ENCODE measurements at regions not wholly inside any gene's neighbourhood (a gene's known extent, or its start where the extent isn't known, plus 50 kb on each side); places are given as distances from the start of the nearest gene placed in this dataset.
"Not testable (repeated sequence)": the region's sequence is repeated elsewhere in the genome, so short reads cannot be mapped to it uniquely, and the experiment has no call there.

DNA sequence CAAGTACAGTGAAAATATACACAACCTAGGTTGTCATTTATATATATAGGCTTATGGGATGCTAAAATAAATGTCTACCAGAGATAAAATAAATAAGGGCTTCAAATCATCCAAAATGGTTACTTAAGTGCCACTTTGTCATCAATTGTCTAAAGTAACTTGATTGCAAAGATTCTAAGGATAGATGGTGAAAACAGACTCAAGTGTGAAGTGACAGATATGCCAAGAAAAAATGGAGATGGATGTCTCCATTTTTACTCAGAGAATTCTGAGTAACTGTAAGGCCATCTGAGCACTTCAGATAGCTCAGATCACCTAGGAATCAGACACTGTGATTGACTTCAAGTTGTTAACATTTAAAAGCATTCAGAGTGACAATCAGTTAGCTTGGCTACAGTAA, 824.3 kb downstream of the PRELID2 start:
- Histone ChIP-seq H3K23ac (ENCODE audit: low read length) (no peak overlapping the region), H3K18ac (ENCODE audit: low read length) (no peak overlapping the region), H3K36me3 (ENCODE audit: control insufficient read depth in 1 of 2, insufficient read depth in 2 of 2, low read length in 2 of 2) (no peaks in the 10 kb centered on the region), H3K27ac (ENCODE audit: low read depth, low read length) (no peak overlapping the region), H3K9me3 (ENCODE audit: insufficient read depth, low read depth, low read length) (no peaks in the 10 kb centered on the region), H3K4me1 (ENCODE audit: control insufficient read depth in 1 of 2, insufficient read depth in 2 of 2, low read length in 2 of 2) (no peaks in the 10 kb centered on the region), H3K4ac (ENCODE audit: low read depth, low read length) (no peak overlapping the region), H4K91ac (ENCODE audit: low read depth, low read length) (no peak overlapping the region), H3K14ac (ENCODE audit: low read length) (no peak overlapping the region), H3K27me3 (ENCODE audit: insufficient read depth, low read length) (no peaks in the 10 kb centered on the region), H3K4me2 (ENCODE audit: low read length) (no peak overlapping the region), H2AFZ (ENCODE audit: insufficient read depth, low read length, poor library complexity) (no peak overlapping the region), H4K12ac (ENCODE audit: low read depth, low read length) (no peak overlapping the region), H3K79me2 (ENCODE audit: control insufficient read depth, insufficient read depth, low read length, poor library complexity) (no peaks in the 10 kb centered on the region), H3K9ac (ENCODE audit: low read length) (no peak overlapping the region), H2AK5ac (ENCODE audit: low read length) (no peak overlapping the region), H2BK12ac (ENCODE audit: low read length) (no peak overlapping the region), H4K8ac (ENCODE audit: low read depth, low read length) (no peak overlapping the region), H2BK120ac (ENCODE audit: insufficient read depth, low read length, poor library complexity) (no peak overlapping the region), H3K4me3 (ENCODE audit: low read depth, low read length) (no peak overlapping the region), H2BK5ac (ENCODE audit: low read depth, low read length, poor library complexity) (no peak overlapping the region), H3K79me1 (ENCODE audit: low read length) (no peaks in the 10 kb centered on the region)
- no peak for DNase-seq

DNA sequence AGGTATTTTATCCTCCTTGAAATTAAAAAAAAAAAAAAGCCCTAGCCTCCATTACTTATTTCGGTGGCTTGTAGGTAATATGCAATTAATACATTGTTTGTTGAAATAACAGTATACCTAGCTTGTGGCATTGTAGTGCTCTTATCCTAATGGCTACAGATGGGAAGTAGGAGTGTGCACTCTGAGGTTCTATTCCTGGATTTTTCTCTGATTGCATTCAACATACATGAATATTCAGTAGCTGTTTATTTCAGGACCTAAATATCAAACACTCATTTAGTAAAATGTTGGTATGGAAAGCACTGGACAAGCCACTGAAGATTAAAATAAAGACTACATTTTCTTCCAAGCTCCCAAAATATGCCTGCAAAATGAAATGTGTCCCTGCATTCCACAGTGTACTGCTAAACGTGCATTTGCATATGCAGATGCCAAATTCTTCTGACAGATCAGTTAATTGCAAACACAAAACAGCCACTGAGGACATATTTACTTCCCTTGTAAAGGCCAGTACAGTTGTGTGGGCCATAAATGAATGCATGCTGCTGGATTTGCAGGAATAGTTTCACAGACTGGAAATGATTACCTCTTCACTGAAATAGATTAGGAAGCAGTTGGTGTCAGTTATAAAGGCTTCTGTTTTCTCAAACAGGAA, 826.1 kb downstream of the PRELID2 start:
- no peak overlapping the region for H2AFZ ChIP-seq (ENCODE audit: insufficient read depth, low read length, poor library complexity)

DNA sequence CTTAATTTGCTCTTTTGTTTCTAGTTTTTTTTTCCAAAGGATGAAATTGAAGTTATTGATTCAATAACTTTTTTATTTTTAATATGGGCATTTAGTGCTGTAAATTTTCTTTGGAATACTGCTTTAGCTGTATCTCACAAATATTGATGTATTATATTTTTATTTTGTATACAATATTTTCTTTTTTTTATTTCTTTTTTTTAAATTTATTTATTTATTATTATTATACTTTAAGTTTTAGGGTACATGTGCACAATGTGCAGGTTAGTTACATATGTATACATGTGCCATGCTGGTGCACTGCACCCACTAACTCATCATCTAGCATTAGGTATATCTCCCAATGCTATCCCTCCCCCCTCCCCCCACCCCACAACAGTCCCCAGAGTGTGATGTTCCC, 823.7 kb downstream of the KCTD16 start:
- not testable (repeated sequence) for H3K4ac ChIP-seq (ENCODE audit: low read depth, low read length); H3K4me1 ChIP-seq (ENCODE audit: control insufficient read depth in 1 of 2, insufficient read depth in 2 of 2, low read length in 2 of 2); H3K18ac ChIP-seq (ENCODE audit: low read length); DNase-seq; H3K79me1 ChIP-seq (ENCODE audit: low read length); H3K27ac ChIP-seq (ENCODE audit: low read depth, low read length); H3K23ac ChIP-seq (ENCODE audit: low read length); H2BK120ac ChIP-seq (ENCODE audit: insufficient read depth, low read length, poor library complexity); H3K36me3 ChIP-seq (ENCODE audit: control insufficient read depth in 1 of 2, insufficient read depth in 2 of 2, low read length in 2 of 2); H2BK12ac ChIP-seq (ENCODE audit: low read length); H3K4me3 ChIP-seq (ENCODE audit: low read depth, low read length); H4K12ac ChIP-seq (ENCODE audit: low read depth, low read length); H3K4me2 ChIP-seq (ENCODE audit: low read length); H4K8ac ChIP-seq (ENCODE audit: low read depth, low read length); H3K79me2 ChIP-seq (ENCODE audit: control insufficient read depth, insufficient read depth, low read length, poor library complexity); H2AFZ ChIP-seq (ENCODE audit: insufficient read depth, low read length, poor library complexity); H3K9ac ChIP-seq (ENCODE audit: low read length); H2AK5ac ChIP-seq (ENCODE audit: low read length); H3K9me3 ChIP-seq (ENCODE audit: insufficient read depth, low read depth, low read length); H4K91ac ChIP-seq (ENCODE audit: low read depth, low read length); H3K27me3 ChIP-seq (ENCODE audit: insufficient read depth, low read length); H2BK5ac ChIP-seq (ENCODE audit: low read depth, low read length, poor library complexity); H3K14ac ChIP-seq (ENCODE audit: low read length)

More for the DNA sequence above, 826.1 kb downstream of the PRELID2 start:
- DNase-seq, result no peak
- Histone ChIP-seq H2BK120ac (ENCODE audit: insufficient read depth, low read length, poor library complexity) (no peak overlapping the region), H3K4me1 (ENCODE audit: control insufficient read depth in 1 of 2, insufficient read depth in 2 of 2, low read length in 2 of 2) (no peaks in the 10 kb centered on the region), H2BK12ac (ENCODE audit: low read length) (no peak overlapping the region), H4K8ac (ENCODE audit: low read depth, low read length) (no peak overlapping the region), H3K18ac (ENCODE audit: low read length) (no peak overlapping the region), H3K27me3 (ENCODE audit: insufficient read depth, low read length) (no peaks in the 10 kb centered on the region), H4K12ac (ENCODE audit: low read depth, low read length) (no peak overlapping the region), H3K4me2 (ENCODE audit: low read length) (no peak overlapping the region), H2AK5ac (ENCODE audit: low read length) (no peak overlapping the region), H3K9me3 (ENCODE audit: insufficient read depth, low read depth, low read length) (no peaks in the 10 kb centered on the region), H3K4me3 (ENCODE audit: low read depth, low read length) (no peak overlapping the region), H3K23ac (ENCODE audit: low read length) (no peak overlapping the region), H3K4ac (ENCODE audit: low read depth, low read length) (no peak overlapping the region), H2BK5ac (ENCODE audit: low read depth, low read length, poor library complexity) (no peak overlapping the region), H3K79me1 (ENCODE audit: low read length) (no peaks in the 10 kb centered on the region), H3K36me3 (ENCODE audit: control insufficient read depth in 1 of 2, insufficient read depth in 2 of 2, low read length in 2 of 2) (no peaks in the 10 kb centered on the region), H3K79me2 (ENCODE audit: control insufficient read depth, insufficient read depth, low read length, poor library complexity) (no peaks in the 10 kb centered on the region), H3K9ac (ENCODE audit: low read length) (no peak overlapping the region), H4K91ac (ENCODE audit: low read depth, low read length) (no peak overlapping the region), H3K14ac (ENCODE audit: low read length) (no peak overlapping the region), H3K27ac (ENCODE audit: low read depth, low read length) (no peak overlapping the region)
- no CpG with 5 or more reads among the region's 2 CpGs for WGBS (ENCODE audit: extremely low coverage, insufficient coverage, insufficient read length)

DNA sequence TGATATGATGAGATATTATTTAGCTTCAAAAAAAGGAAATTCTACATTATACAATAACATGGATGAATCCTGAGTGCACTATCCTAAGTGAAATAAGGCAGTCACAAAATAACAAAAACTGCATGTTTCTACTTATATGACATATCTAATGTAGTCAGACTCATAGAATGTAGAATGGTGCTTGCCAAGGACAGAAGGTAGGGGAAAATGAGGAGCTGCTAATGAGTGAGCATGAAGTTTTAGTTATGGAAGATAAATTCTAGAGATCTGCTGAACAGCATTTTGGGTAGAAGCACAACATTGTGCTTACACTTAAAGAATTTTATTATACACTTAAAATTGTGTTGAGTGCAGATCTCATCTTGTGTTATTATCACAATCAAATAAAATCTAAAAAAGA, 812.4 kb downstream of the KCTD16 start:
- no peak overlapping the region for H3K23ac ChIP-seq (ENCODE audit: low read length)
- H4K12ac ChIP-seq (ENCODE audit: low read depth, low read length), result no peak overlapping the region
- H3K4me3 ChIP-seq (ENCODE audit: low read depth, low read length), result no peak overlapping the region
- no peak overlapping the region for H4K8ac ChIP-seq (ENCODE audit: low read depth, low read length)
- H3K9me3 ChIP-seq (ENCODE audit: insufficient read depth, low read depth, low read length), result no peaks in the 10 kb centered on the region
- H3K9ac ChIP-seq (ENCODE audit: low read length), result no peak overlapping the region
- no peak overlapping the region for H3K4me2 ChIP-seq (ENCODE audit: low read length)
- no peaks in the 10 kb centered on the region for H3K79me2 ChIP-seq (ENCODE audit: control insufficient read depth, insufficient read depth, low read length, poor library complexity)
- H3K4ac ChIP-seq (ENCODE audit: low read depth, low read length), result no peak overlapping the region
- no peak overlapping the region for H2BK12ac ChIP-seq (ENCODE audit: low read length)
- H3K4me1 ChIP-seq (ENCODE audit: control insufficient read depth in 1 of 2, insufficient read depth in 2 of 2, low read length in 2 of 2), result no peaks in the 10 kb centered on the region
- H3K18ac ChIP-seq (ENCODE audit: low read length), result no peak overlapping the region
- no peak overlapping the region for H3K27ac ChIP-seq (ENCODE audit: low read depth, low read length)
- no peak overlapping the region for H2BK120ac ChIP-seq (ENCODE audit: insufficient read depth, low read length, poor library complexity)
- H3K14ac ChIP-seq (ENCODE audit: low read length), result no peak overlapping the region
- no peaks in the 10 kb centered on the region for H3K36me3 ChIP-seq (ENCODE audit: control insufficient read depth in 1 of 2, insufficient read depth in 2 of 2, low read length in 2 of 2)
- no peak overlapping the region for H4K91ac ChIP-seq (ENCODE audit: low read depth, low read length)
- no peak overlapping the region for H2AFZ ChIP-seq (ENCODE audit: insufficient read depth, low read length, poor library complexity)
- H2BK5ac ChIP-seq (ENCODE audit: low read depth, low read length, poor library complexity), result no peak overlapping the region
- no peak for DNase-seq
- H3K27me3 ChIP-seq (ENCODE audit: insufficient read depth, low read length), result no peaks in the 10 kb centered on the region
- no peaks in the 10 kb centered on the region for H3K79me1 ChIP-seq (ENCODE audit: low read length)
- no peak overlapping the region for H2AK5ac ChIP-seq (ENCODE audit: low read length)

Data from trophoblast cell (in vitro differentiated cells and primary cell).